Fibroblast of skin of right biceps (primary cell): ENCODE measurements at regions not wholly inside any gene's neighbourhood (a gene's known extent, or its start where the extent isn't known, plus 50 kb on each side); places are given as distances from the start of the nearest gene placed in this dataset.

Source experiments
- DNase-seq: peaks from one replicate; pipeline ENCODE4 v3.0.0-alpha.2; 2013

GRCh38 chr2:49241991-49242390 is 87.7 kb upstream of the FSHR start:
- peak; percentile 69 for DNase-seq

DNA sequence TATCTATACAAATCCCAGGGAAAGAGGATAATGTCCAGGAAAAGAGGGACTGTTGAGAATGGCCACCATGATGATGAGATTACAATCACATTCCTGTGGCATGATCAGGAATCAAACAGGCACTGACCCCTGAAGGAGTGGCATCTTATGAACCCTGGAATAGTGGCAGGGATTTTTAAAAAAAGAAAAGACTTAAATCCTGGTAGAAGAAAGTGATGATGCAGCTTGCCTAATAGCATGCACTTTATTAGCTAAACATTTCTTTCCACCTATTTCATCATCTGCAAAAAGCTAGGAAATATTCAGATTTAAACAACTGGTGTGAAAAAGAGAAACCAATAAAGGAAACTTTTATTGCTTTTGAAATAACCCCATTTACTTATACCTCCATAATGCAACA is 87.2 kb upstream of the FSHR start:
- DNase-seq: peak; percentile 40

DNA sequence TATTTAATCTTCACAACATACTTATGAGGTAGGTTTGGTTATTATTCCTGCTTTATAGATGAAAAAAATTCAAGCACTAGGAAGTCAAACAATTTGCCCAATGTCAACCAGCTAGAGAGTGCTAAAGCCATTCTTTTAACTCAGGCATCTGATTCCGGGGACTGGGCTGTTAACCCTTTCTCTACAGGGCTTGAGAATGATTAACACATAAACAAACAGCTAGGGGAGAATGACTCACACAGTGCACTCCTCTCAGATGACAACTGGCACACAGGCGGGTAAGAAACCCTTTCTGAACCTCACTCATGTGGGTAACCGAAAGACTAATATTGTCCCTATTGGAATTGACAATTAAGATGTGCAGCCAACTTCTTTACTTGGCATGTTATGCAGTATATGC is 86.3 kb upstream of the FSHR start:
- DNase-seq: peak; percentile 39

GRCh38 chr2:49238604-49238960 is 84.3 kb upstream of the FSHR start:
- DNase-seq: no peak

- no peak for DNase-seq
Observed at GRCh38 chr2:49237867-49238603, 83.7 kb upstream of the FSHR start.

DNA sequence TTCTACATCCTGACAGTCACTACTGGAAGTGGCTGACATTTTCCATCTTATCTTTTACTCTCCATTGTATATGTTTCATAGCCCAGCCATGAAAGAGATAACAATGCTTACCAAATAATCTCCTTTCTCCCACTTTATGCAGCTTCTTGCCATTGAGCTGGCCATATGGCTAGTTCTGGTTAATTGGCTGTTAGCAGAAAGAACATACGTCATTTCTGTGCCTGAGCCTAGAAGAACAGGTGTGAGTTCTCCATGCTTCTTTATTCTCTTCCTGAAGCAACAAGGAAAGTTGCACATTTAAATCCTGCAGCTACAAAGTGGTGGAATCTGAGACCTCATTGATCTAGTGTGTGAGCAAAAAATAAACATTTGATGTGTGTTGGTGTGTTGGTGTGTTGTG is 82.0 kb upstream of the FSHR start:
- DNase-seq: no peak

- no peak for DNase-seq
Observed at GRCh38 chr2:49226360-49226759, 72.0 kb upstream of the FSHR start.

DNA sequence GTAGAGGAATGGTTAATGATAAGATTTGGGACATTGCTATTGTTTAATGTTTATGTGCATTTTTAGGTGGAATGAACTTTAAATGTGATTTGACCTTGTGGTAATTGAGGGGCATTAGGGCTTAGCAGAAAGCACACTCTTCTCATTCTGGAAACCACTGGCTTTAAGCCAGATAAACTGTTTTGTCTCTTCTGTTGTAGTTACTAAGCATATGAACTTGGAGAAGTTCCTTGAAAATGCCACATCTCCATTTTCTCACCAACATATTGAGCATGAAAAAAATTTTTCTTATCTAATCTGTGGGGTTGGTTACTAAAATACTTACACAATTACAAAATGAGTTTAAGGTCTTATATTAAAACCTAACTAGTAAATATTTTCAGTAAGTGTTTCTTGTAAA is 70.8 kb upstream of the FSHR start:
- peak; percentile 9 for DNase-seq

DNA sequence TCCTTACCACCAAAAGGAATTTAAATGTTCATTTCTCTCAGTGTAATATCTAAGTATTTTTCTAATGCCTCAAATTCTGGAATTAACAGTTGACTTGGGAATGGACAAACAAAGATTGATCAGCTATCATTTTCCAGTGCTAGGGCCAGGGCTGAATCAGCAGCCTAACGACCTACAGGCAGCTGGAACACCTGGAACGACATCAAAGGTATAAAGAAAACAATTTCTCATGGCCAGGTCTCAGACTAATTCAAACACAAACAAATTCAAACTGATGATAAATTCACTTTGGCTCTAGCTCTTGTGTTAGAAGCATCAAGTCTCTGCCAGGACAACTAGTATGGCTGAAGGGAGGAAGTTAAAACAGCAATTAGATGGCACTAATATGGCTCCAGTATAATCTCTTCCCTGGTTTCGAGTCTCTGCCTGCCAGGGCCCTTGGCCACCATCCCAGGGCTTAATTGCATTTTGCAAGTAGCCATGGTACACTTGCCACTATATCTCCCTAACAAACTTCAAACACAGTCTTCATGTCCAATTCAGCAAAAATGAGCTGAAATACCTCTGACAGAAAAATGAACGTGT is 70.2 kb upstream of the FSHR start:
- DNase-seq: no peak

- no peak for DNase-seq
Observed at GRCh38 chr2:49222975-49223528, 68.7 kb upstream of the FSHR start.

GRCh38 chr2:49219741-49220140 is 65.4 kb upstream of the FSHR start:
- no peak for DNase-seq

DNA sequence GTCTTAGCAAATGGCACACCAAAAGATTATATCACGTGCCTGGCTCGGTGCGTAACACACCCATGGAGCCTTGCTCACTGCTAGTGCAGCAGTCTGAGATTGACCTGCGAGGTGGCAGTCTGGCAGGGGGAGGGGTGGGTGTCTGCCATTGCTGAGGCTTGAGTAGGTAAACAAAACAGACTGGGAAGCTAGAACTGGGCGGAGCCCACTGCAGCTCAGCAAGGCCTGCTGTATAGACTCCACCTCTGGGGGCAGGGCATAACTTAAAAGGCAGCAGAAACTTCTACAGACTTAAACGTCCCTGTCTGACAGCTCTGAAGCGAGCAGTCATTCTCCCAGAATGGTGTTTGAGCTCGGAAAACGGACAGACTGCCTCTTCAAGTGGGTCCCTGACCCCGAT is 55.9 kb upstream of the FSHR start:
- no peak for DNase-seq

- DNase-seq: no peak
Observed at GRCh38 chr2:49207204-49207603, 52.9 kb upstream of the FSHR start.
